Neural progenitor cell (in vitro differentiated cells): ENCODE measurements at regions not wholly inside any gene's neighbourhood (a gene's known extent, or its start where the extent isn't known, plus 50 kb on each side); places are given as distances from the start of the nearest gene placed in this dataset.

ENCODE experiments used
- CTCF ChIP-seq: fragments of 200-600 bp; sonication (generic); IDR thresholded peaks from 2 replicates; pipeline ENCODE4 v1.5.1; 2017; ENCODE audit warnings: antibody characterized with exemption, mild to moderate bottlenecking
- EZH2 ChIP-seq: fragments of 200-600 bp; sonication (generic); IDR thresholded peaks from 2 replicates; pipeline ENCODE4 v1.6.1; 2017; ENCODE audit warnings: antibody characterized with exemption, mild to moderate bottlenecking, moderate library complexity
- EZH2phosphoT487 ChIP-seq: fragments of 200-600 bp; sonication (generic); IDR thresholded peaks from 2 replicates; pipeline ENCODE4 v1.6.1; 2017; ENCODE audit warnings: antibody characterized with exemption

DNA sequence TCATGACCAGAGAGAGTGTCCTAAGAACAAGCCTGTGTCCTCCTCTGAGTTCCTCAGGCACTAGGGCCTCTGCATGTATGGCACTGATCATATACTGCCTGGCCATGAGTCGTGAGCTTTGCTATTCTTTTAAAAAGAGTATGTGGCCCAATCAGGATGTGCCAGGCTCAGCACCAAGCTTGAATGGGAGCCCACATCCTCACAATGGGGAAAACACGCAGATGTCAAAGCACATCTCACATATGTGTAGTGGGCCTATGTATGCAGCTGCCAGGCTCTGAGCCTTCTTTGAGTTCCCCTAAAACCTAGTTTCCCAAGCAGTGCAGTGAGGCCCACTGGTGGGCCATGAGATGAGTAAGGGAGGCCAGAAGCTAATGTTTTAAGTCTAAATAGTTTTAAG is 69.9 kb upstream of the SLC1A4 start:
- TF ChIP-seq CTCF = no peak
- no peak for TF ChIP-seq EZH2
- no peak for TF ChIP-seq EZH2phosphoT487
